ENCODE measurements at regions not wholly inside any gene's neighbourhood (a gene's known extent, or its start where the extent isn't known, plus 50 kb on each side); places are given as distances from the start of the nearest gene placed in this dataset.

GRCh38 chr6:7672066-7673062 lies 53.5 kb upstream of the BMP6 start:
- peaks cover 17% of the 10 kb centered on the region for H3K4me1 Mint-ChIP-seq

GRCh38 chr6:7673063-7673536 lies 52.8 kb upstream of the BMP6 start:
- DNase-seq (ENCODE audit: low read depth, low spot score), result peak; percentile 8
- H3K9me3 Mint-ChIP-seq, result no peaks in the 10 kb centered on the region
- peaks cover 19% of the 10 kb centered on the region for H3K27me3 Mint-ChIP-seq (ENCODE audit: low read depth)
- H3K4me3 Mint-ChIP-seq, result no peak overlapping the region
- no peak overlapping the region for H3K27ac Mint-ChIP-seq (ENCODE audit: unreplicated experiment)
- peaks cover 17% of the 10 kb centered on the region for H3K4me1 Mint-ChIP-seq
- peak; percentile 13 for TF ChIP-seq CTCF (conservative IDR thresholded peaks at IDR 0.05)
- no peaks in the 10 kb centered on the region for H3K36me3 Mint-ChIP-seq (ENCODE audit: low read depth)

More at GRCh38 chr6:7672066-7673062, 53.5 kb upstream of the BMP6 start:
- Mint-ChIP-seq H3K9me3 (no peaks in the 10 kb centered on the region), H3K4me3 (no peak overlapping the region), H3K27ac (ENCODE audit: unreplicated experiment) (no peak overlapping the region), H3K27me3 (ENCODE audit: low read depth) (peaks cover 19% of the 10 kb centered on the region), H3K36me3 (ENCODE audit: low read depth) (no peaks in the 10 kb centered on the region)
- no peak for TF ChIP-seq CTCF (conservative IDR thresholded peaks at IDR 0.05)
- DNase-seq (ENCODE audit: low read depth, low spot score), result no peak

GRCh38 chr6:7674291-7674690 lies 51.6 kb upstream of the BMP6 start:
- H3K36me3 Mint-ChIP-seq (ENCODE audit: low read depth), result no peaks in the 10 kb centered on the region
- H3K27me3 Mint-ChIP-seq (ENCODE audit: low read depth), result peaks cover 19% of the 10 kb centered on the region
- no peak overlapping the region for H3K4me3 Mint-ChIP-seq
- H3K9me3 Mint-ChIP-seq, result no peaks in the 10 kb centered on the region
- H3K27ac Mint-ChIP-seq (ENCODE audit: unreplicated experiment), result no peak overlapping the region
- no peak for DNase-seq (ENCODE audit: low read depth, low spot score)
- no peak for TF ChIP-seq CTCF (conservative IDR thresholded peaks at IDR 0.05)
- H3K4me1 Mint-ChIP-seq, result peaks cover 17% of the 10 kb centered on the region

- TF ChIP-seq CTCF (conservative IDR thresholded peaks at IDR 0.05), result no peak
- H3K27ac Mint-ChIP-seq (ENCODE audit: unreplicated experiment), result no peak overlapping the region
- H3K4me3 Mint-ChIP-seq, result no peak overlapping the region
- H3K4me1 Mint-ChIP-seq, result peaks cover 27% of the 10 kb centered on the region
- H3K36me3 Mint-ChIP-seq (ENCODE audit: low read depth), result no peaks in the 10 kb centered on the region
- DNase-seq (ENCODE audit: low read depth, low spot score), result no peak
- peaks cover 26% of the 10 kb centered on the region for H3K27me3 Mint-ChIP-seq (ENCODE audit: low read depth)
- H3K9me3 Mint-ChIP-seq, result no peaks in the 10 kb centered on the region
Measured at GRCh38 chr6:7675353-7675945, 50.5 kb upstream of the BMP6 start.

All from neural crest cell (in vitro differentiated cells).